ENCODE measurements at regions not wholly inside any gene's neighbourhood (a gene's known extent, or its start where the extent isn't known, plus 50 kb on each side); places are given as distances from the start of the nearest gene placed in this dataset.

DNA sequence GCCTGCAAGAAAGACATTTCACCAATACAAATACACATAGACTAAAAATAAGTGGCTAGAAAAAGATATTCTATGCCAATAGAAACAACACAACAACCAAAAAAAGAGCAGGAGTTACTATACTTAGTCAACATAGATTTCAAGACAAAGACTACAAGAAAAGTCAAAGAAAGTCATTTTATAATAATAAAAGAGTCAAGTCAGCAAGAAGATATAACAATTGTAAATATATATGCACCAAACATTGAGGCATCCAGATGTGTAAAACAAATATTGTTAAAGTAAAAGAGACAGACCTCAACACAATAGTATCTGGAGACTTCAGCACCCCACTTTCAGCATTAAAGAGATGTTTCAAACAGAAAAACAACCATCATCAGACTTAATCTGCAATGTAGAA is 104.6 kb downstream of the AMY1C start:
- H3K27ac ChIP-seq: no peak overlapping the region
- TF ChIP-seq ZFX (IDR thresholded peaks at IDR 0.05; ENCODE audit: borderline replicate concordance): no peak

DNA sequence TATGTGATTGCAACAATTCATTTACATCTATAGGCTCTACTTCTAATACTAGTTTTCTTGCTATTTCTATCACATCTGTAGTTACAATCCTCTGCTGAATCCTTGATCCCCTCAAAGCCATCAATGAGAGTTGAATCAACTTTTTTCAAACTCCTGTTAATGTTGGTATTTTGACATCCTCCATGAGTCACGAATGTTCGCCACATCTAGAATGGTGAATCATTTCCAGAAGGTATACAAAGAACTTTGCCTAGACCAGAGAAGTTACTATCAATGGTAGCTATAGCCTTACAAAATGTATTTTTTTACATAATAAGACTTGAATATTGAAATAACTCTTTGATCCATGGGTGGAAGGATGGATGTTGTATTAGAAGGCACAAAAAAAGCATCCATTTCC is 110.0 kb downstream of the AMY1C start:
- no peak for TF ChIP-seq ZFX (IDR thresholded peaks at IDR 0.05; ENCODE audit: borderline replicate concordance)
- TF ChIP-seq, protein P1, sequence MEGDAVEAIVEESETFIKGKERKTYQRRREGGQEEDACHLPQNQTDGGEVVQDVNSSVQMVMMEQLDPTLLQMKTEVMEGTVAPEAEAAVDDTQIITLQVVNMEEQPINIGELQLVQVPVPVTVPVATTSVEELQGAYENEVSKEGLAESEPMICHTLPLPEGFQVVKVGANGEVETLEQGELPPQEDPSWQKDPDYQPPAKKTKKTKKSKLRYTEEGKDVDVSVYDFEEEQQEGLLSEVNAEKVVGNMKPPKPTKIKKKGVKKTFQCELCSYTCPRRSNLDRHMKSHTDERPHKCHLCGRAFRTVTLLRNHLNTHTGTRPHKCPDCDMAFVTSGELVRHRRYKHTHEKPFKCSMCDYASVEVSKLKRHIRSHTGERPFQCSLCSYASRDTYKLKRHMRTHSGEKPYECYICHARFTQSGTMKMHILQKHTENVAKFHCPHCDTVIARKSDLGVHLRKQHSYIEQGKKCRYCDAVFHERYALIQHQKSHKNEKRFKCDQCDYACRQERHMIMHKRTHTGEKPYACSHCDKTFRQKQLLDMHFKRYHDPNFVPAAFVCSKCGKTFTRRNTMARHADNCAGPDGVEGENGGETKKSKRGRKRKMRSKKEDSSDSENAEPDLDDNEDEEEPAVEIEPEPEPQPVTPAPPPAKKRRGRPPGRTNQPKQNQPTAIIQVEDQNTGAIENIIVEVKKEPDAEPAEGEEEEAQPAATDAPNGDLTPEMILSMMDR (IDR thresholded peaks at IDR 0.05): no peak
- H3K27ac ChIP-seq: no peak overlapping the region

DNA sequence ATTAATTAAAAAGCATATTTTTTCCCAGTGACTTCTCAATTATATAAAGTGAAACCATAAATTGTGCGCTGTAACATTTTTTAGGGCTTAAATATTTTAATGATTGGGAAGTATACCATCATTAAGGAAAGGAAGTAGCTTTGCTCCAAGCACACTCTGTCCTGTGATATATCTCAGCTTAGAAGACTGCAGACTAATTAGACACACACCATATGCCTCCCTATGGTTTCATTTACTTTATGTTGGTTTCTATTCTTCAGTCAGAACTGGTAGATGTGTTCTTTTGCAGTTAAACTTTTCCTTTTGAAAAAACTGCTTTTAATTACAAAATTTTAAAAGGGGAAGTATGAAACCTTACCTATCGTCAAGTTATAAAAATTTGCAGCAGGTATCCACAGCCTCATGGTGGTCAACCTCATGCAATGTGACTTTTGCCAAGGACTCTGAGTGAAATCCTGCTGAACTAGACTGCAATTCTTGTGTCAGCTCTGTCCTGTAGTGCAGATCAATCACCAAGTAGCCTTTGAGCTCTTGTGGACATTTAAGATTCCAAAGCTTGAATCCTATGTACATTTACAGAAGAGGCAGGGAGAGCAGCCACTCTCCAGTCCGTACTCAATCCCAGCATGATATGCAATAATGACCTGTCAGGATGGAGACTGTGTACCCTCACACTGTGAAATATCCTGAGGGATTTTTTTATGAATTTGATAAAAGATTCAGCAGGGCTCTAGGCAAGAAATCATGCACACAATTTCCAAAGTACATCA is 149.1 kb downstream of the AMY1C start:
- H3K27ac ChIP-seq: no peak overlapping the region
- no peak for TF ChIP-seq ZFX (IDR thresholded peaks at IDR 0.05; ENCODE audit: borderline replicate concordance)
- TF ChIP-seq, protein P1 (IDR thresholded peaks at IDR 0.05): no peak

DNA sequence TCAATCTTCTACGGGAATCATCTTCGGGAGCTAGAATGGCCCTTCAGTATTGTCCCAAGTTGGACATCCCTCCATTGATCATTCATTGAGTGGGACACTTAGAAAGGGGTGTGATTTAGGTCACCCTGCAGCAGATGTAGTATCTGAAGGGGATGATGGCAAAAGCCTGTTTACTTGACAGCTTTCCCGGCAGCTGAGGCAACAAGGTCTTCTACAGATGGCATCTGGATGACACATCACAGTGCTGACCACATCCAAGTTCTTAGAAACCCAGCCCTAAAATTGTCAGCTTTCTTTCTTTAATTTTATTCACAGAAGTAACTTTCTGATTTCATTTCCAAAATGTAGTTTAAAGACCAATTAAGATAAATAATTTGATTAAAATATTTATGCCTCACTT is 150.3 kb downstream of the AMY1C start:
- TF ChIP-seq, protein P1 (IDR thresholded peaks at IDR 0.05): no peak
- TF ChIP-seq ZFX (IDR thresholded peaks at IDR 0.05; ENCODE audit: borderline replicate concordance): no peak
- H3K27ac ChIP-seq: no peak overlapping the region

DNA sequence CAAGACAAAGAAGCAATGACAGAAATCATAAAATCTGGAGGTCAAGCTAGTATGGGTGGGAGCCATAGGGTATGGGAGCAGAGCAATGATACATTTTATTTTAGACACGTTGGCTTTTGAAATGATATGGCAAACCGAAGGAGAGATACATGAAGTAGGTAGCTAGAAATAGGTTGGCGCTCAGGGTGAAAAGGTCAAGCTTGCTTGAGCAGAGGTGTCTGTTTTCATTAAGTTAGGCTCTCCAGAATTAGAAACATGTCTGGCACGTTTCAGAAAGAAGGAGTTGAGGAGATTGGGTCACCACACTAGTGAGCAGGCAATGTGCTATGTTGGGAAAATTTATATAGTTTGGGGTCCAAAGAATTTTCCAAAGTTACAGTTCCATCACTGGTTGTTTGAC is 151.4 kb downstream of the AMY1C start:
- no peak overlapping the region for H3K27ac ChIP-seq
- TF ChIP-seq, protein P1 (IDR thresholded peaks at IDR 0.05): no peak

DNA sequence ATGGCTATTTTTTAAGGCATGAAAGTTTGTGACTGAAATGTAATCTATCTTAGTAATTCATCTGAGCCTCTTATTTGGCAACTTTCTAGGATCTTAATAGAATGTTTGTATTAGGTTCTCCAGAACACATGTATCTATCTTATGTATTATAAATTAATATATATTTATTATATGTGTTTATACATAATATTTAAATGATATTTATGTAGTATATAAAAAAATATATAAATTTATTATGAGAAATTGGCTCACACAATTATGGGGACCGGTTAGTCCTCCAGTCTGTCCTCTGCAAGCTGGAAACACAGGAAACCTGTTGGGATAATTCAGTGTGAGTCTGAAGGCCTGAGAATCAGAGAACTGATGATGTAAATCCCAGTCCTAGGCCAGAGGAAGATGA is 155.7 kb downstream of the AMY1C start:
- TF ChIP-seq, protein P1 (IDR thresholded peaks at IDR 0.05): no peak
- no peak overlapping the region for H3K27ac ChIP-seq

DNA sequence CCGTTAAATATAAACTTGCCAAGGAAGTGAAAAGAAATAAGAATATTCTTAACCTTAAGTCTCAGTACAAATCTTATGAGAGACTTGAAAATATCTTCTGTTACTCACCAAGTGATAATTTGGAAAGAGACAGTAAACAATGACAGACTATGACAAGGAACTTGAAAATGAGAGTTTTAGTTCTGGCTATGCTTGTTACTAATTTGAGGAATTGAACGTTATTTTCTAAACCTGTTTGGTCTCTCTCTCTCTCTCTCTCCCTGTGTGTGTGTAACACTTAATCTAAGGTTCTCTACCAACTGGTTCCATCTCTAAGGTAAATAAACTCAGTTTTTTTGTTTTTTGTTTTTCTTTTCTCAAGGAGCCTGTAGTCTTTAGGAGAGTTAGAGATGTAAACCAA is 161.8 kb downstream of the AMY1C start:
- TF ChIP-seq ZFX (IDR thresholded peaks at IDR 0.05; ENCODE audit: borderline replicate concordance): no peak
- TF ChIP-seq, protein P1 (IDR thresholded peaks at IDR 0.05): no peak
- H3K27ac ChIP-seq: no peak overlapping the region

DNA sequence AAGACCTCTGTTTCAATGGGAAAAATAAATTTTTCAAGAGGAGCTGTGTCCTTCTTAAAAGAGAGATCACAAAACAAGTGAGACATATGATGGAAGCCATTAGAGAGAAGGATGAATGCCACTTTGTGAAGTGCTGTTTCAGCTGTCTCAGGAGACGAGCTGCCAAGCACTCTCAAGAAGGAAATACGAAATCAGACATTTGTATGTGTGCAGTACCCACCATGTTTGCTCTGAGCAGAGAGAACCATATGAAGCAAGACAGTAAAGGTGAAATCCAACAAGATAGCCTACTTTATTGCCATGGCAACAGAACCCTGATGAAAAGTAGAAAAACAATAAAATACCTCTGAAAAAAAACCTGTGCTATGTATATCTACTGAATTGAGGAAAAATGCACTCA is 168.1 kb downstream of the AMY1C start:
- H3K27ac ChIP-seq: no peak overlapping the region
- TF ChIP-seq, protein P1 (IDR thresholded peaks at IDR 0.05): no peak
- no peak for TF ChIP-seq ZFX (IDR thresholded peaks at IDR 0.05; ENCODE audit: borderline replicate concordance)
